Neutrophil (primary cell): ENCODE measurements at regions not wholly inside any gene's neighbourhood (a gene's known extent, or its start where the extent isn't known, plus 50 kb on each side); places are given as distances from the start of the nearest gene placed in this dataset.

Experiments used
- H3K27ac ChIP-seq: fragments of 200-600 bp; sonication (generic); 2 replicates; pipeline ENCODE4 v1.5.1; 2016; ENCODE audit warnings: mild to moderate bottlenecking, moderate library complexity
- H3K27me3 ChIP-seq: fragments of 200-600 bp; sonication (generic); 2 replicates; pipeline ENCODE4 v1.6.0; 2016; ENCODE audit warnings: mild to moderate bottlenecking
- H3K36me3 ChIP-seq: fragments of 200-600 bp; sonication (generic); 2 replicates; pipeline ENCODE4 v1.5.1; 2017
- H3K4me1 ChIP-seq, 2 experiments: fragments of 200-600 bp in 1 of 2; sonication (generic) in 1 of 2; 1 replicate in 1 of 2; 2 replicates in 1 of 2; pipeline versions ENCODE4 v1.5.1 to v1.6.1; 2013 to 2016; ENCODE audit warnings: low read depth in 1 of 2, low read length in 1 of 2, mild to moderate bottlenecking in 1 of 2, moderate library complexity in 1 of 2; ENCODE audit not compliant: control insufficient read depth in 1 of 2, insufficient read depth in 1 of 2
- H3K4me3 ChIP-seq, 2 experiments: fragments of 200-600 bp in 1 of 2; sonication (generic) in 1 of 2; 1 replicate in 1 of 2; 2 replicates in 1 of 2; pipeline ENCODE4 v1.5.1; 2013 to 2016; ENCODE audit warnings: low read depth in 1 of 2, low read length in 1 of 2, mild to moderate bottlenecking in 1 of 2, moderate library complexity in 1 of 2
- H3K9me3 ChIP-seq: fragments of 200-600 bp; sonication (generic); 2 replicates; pipeline ENCODE4 v1.5.1; 2016
- CTCF ChIP-seq: fragments of 200-600 bp; sonication (generic); IDR thresholded peaks from 2 replicates; pipeline ENCODE4 v1.5.1; 2016; ENCODE audit warnings: antibody characterized with exemption

- Histone ChIP-seq H3K27me3 (no peaks in the 10 kb centered on the region), H3K9me3 (no peaks in the 10 kb centered on the region), H3K4me1 (no peaks in the 10 kb centered on the region), H3K4me3 (no peak overlapping the region), H3K36me3 (no peaks in the 10 kb centered on the region), H3K27ac (no peak overlapping the region)
- no peak for TF ChIP-seq CTCF
Measured at GRCh38 chr21:38077569-38077968, 161.3 kb upstream of the KCNJ6 start.

- Histone ChIP-seq H3K4me3 (no peak overlapping the region), H3K27ac (no peak overlapping the region), H3K9me3 (no peaks in the 10 kb centered on the region), H3K36me3 (no peaks in the 10 kb centered on the region), H3K4me1 (no peaks in the 10 kb centered on the region), H3K27me3 (peaks cover 3% of the 10 kb centered on the region)
- TF ChIP-seq CTCF = no peak
Measured at GRCh38 chr21:38080888-38081287, 164.6 kb upstream of the KCNJ6 start.

GRCh38 chr21:38081708-38082107, 165.5 kb upstream of the KCNJ6 start:
- Histone ChIP-seq H3K9me3 (no peaks in the 10 kb centered on the region), H3K4me3 (no peak overlapping the region), H3K4me1 (no peaks in the 10 kb centered on the region), H3K36me3 (no peaks in the 10 kb centered on the region), H3K27ac (no peak overlapping the region), H3K27me3 (peaks cover 11% of the 10 kb centered on the region)
- no peak for TF ChIP-seq CTCF

GRCh38 chr21:38082936-38083485, 166.8 kb upstream of the KCNJ6 start:
- H3K4me1 ChIP-seq = no peaks in the 10 kb centered on the region
- no peak overlapping the region for H3K27ac ChIP-seq
- no peaks in the 10 kb centered on the region for H3K9me3 ChIP-seq
- no peak overlapping the region for H3K4me3 ChIP-seq
- H3K27me3 ChIP-seq = peaks cover 24% of the 10 kb centered on the region
- no peaks in the 10 kb centered on the region for H3K36me3 ChIP-seq
- TF ChIP-seq CTCF = no peak

- peaks cover 25% of the 10 kb centered on the region for H3K27me3 ChIP-seq
- no peaks in the 10 kb centered on the region for H3K4me1 ChIP-seq
- H3K27ac ChIP-seq = no peak overlapping the region
- no peaks in the 10 kb centered on the region for H3K36me3 ChIP-seq
- no peak for TF ChIP-seq CTCF
- H3K9me3 ChIP-seq = no peaks in the 10 kb centered on the region
- no peak overlapping the region for H3K4me3 ChIP-seq
Measured at GRCh38 chr21:38083535-38083934, 167.3 kb upstream of the KCNJ6 start.

- H3K27me3 ChIP-seq = peaks cover 25% of the 10 kb centered on the region
- H3K4me3 ChIP-seq = no peak overlapping the region
- no peaks in the 10 kb centered on the region for H3K4me1 ChIP-seq
- no peaks in the 10 kb centered on the region for H3K36me3 ChIP-seq
- no peak for TF ChIP-seq CTCF
- no peaks in the 10 kb centered on the region for H3K9me3 ChIP-seq
- no peak overlapping the region for H3K27ac ChIP-seq
Measured at GRCh38 chr21:38086580-38086979, 170.2 kb upstream of the KCNJ15 start.
